B cell (primary cell): ENCODE measurements at regions not wholly inside any gene's neighbourhood (a gene's known extent, or its start where the extent isn't known, plus 50 kb on each side); places are given as distances from the start of the nearest gene placed in this dataset.

Experiments used
- EZH2 ChIP-seq: IDR thresholded peaks from 2 replicates; pipeline ENCODE4 v1.6.1; 2012; ENCODE audit warnings: borderline replicate concordance, low read depth, mild to moderate bottlenecking, moderate library complexity, low read length; ENCODE audit not compliant: insufficient read depth, poor library complexity, severe bottlenecking
- TF ChIP-seq, protein P1 (sequence below): fragments of 200-600 bp; IDR thresholded peaks from one replicate; pipeline ENCODE4 v1.8.0; 2022; ENCODE audit warnings: antibody characterized with exemption, mild to moderate bottlenecking

DNA sequence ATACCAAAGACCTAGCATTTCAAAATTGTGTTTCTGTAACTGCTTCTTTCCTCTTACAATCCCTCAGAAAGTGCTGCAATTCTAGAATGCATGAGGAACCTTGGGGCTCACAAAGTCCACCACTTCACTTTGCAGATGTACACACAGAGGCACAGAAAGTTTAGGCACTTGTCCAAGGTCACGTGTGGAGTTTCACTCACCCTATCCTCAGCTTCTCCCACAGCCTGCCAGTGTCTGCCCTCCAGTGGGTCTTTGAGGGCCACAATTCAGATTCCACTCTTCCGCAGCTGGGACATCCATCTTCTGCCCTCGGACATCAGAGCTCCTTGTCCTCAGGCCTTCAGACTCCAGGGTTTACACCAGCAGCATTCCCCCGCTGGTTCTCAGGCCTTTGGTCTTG is 210.5 kb upstream of the SERP2 start:
- TF ChIP-seq, protein P1, sequence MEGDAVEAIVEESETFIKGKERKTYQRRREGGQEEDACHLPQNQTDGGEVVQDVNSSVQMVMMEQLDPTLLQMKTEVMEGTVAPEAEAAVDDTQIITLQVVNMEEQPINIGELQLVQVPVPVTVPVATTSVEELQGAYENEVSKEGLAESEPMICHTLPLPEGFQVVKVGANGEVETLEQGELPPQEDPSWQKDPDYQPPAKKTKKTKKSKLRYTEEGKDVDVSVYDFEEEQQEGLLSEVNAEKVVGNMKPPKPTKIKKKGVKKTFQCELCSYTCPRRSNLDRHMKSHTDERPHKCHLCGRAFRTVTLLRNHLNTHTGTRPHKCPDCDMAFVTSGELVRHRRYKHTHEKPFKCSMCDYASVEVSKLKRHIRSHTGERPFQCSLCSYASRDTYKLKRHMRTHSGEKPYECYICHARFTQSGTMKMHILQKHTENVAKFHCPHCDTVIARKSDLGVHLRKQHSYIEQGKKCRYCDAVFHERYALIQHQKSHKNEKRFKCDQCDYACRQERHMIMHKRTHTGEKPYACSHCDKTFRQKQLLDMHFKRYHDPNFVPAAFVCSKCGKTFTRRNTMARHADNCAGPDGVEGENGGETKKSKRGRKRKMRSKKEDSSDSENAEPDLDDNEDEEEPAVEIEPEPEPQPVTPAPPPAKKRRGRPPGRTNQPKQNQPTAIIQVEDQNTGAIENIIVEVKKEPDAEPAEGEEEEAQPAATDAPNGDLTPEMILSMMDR: no peak
- TF ChIP-seq EZH2: no peak
